Liver (tissue), 7 donors: ENCODE measurements at regions not wholly inside any gene's neighbourhood (a gene's known extent, or its start where the extent isn't known, plus 50 kb on each side); places are given as distances from the start of the nearest gene placed in this dataset.

Experiments
- DNase-seq: peaks from one replicate; pipeline ENCODE4 v3.0.0-alpha.2; 2017; ENCODE audit warnings: low spot score
- H3K27ac ChIP-seq, 2 donors: one replicate each; pipeline ENCODE4 v1.7.0; 2013; ENCODE audit warnings: inconsistent platforms in 2 of 2, low read length in 2 of 2, control low read depth in 1 of 2, low read depth in 1 of 2, mild to moderate bottlenecking in 1 of 2
- H3K27me3 ChIP-seq, 4 donors: one replicate each; pipeline versions ENCODE4 v1.6.1 to v1.7.0; 2013; ENCODE audit warnings: low read length in 3 of 4, inconsistent platforms in 1 of 4, mild to moderate bottlenecking in 1 of 4, moderate library complexity in 1 of 4; ENCODE audit not compliant: control insufficient read depth in 4 of 4, insufficient read depth in 4 of 4
- H3K36me3 ChIP-seq, 4 donors: one replicate each; pipeline versions ENCODE4 v1.6.1 to v1.7.0; 2013; ENCODE audit warnings: low read length in 3 of 4, mild to moderate bottlenecking in 3 of 4, low read depth in 1 of 4, moderate library complexity in 1 of 4; ENCODE audit not compliant: control insufficient read depth in 4 of 4, insufficient read depth in 3 of 4
- H3K4me1 ChIP-seq, 4 donors: one replicate each; pipeline versions ENCODE4 v1.6.1 to v1.7.0; 2013; ENCODE audit warnings: low read length in 3 of 4, mild to moderate bottlenecking in 3 of 4, moderate library complexity in 1 of 4; ENCODE audit not compliant: control insufficient read depth in 4 of 4, insufficient read depth in 4 of 4
- H3K4me3 ChIP-seq, 3 donors: one replicate each; pipeline versions ENCODE4 v1.6.1 to v1.7.0; 2013; ENCODE audit warnings: low read length in 3 of 3, control low read depth in 1 of 3, low read depth in 1 of 3, mild to moderate bottlenecking in 1 of 3
- H3K9ac ChIP-seq, 2 donors: one replicate each; pipeline ENCODE4 v1.7.0; 2013; ENCODE audit warnings: low read length in 2 of 2, mild to moderate bottlenecking in 2 of 2, moderate library complexity in 2 of 2, control low read depth in 1 of 2, low read depth in 1 of 2
- H3K9me3 ChIP-seq, 4 donors: one replicate each; pipeline versions ENCODE4 v1.6.1 to v1.7.0; 2013; ENCODE audit warnings: low read length in 3 of 4; ENCODE audit not compliant: control insufficient read depth in 4 of 4
- EGR1 ChIP-seq, 2 donors: IDR thresholded peaks; 2 replicates each; pipeline ENCODE4 v1.6.1; 2016 to 2018; ENCODE audit warnings: antibody characterized with exemption in 2 of 2, low read depth in 2 of 2
- FOXA1 ChIP-seq: IDR thresholded peaks from 2 replicates; pipeline ENCODE4 v1.6.1; 2016; ENCODE audit warnings: antibody characterized with exemption
- FOXA2 ChIP-seq: IDR thresholded peaks from 2 replicates; pipeline ENCODE4 v1.6.1; 2016; ENCODE audit warnings: antibody characterized with exemption
- GABPA ChIP-seq, 2 donors: IDR thresholded peaks in 1 of 2; conservative IDR thresholded peaks in 1 of 2; 2 replicates each; pipeline ENCODE4 v1.6.1; 2016; ENCODE audit warnings: antibody characterized with exemption in 2 of 2, mild to moderate bottlenecking in 1 of 2, moderate library complexity in 1 of 2
- HNF4A ChIP-seq, 2 donors: conservative IDR thresholded peaks; 2 replicates each; pipeline ENCODE4 v1.6.1; 2016; ENCODE audit warnings: antibody characterized with exemption in 2 of 2, mild to moderate bottlenecking in 2 of 2
- HNF4G ChIP-seq: IDR thresholded peaks from 2 replicates; pipeline ENCODE4 v1.6.1; 2016; ENCODE audit warnings: antibody characterized with exemption
- JUND ChIP-seq, 2 donors: IDR thresholded peaks; 2 replicates each; pipeline ENCODE4 v1.6.1; 2016; ENCODE audit warnings: antibody characterized with exemption in 2 of 2
- NR2F2 ChIP-seq: IDR thresholded peaks from 2 replicates; pipeline ENCODE4 v1.6.1; 2016; ENCODE audit warnings: antibody characterized with exemption
- RAD21 ChIP-seq, 2 donors: IDR thresholded peaks; 2 replicates each; pipeline ENCODE4 v1.6.1; 2016; ENCODE audit warnings: antibody characterized with exemption in 2 of 2, mild to moderate bottlenecking in 2 of 2
- RXRA ChIP-seq, 2 donors: IDR thresholded peaks; 2 replicates each; pipeline ENCODE4 v1.6.1; 2017 to 2018; ENCODE audit warnings: antibody characterized with exemption in 2 of 2, mild to moderate bottlenecking in 1 of 2
- SP1 ChIP-seq: IDR thresholded peaks from 2 replicates; pipeline ENCODE4 v1.6.1; 2018; ENCODE audit warnings: antibody characterized with exemption, mild to moderate bottlenecking
- TAF1 ChIP-seq: conservative IDR thresholded peaks from 2 replicates; pipeline ENCODE4 v1.6.1; 2016; ENCODE audit warnings: antibody characterized with exemption, mild to moderate bottlenecking
- YY1 ChIP-seq: IDR thresholded peaks from 2 replicates; pipeline ENCODE4 v1.6.1; 2016; ENCODE audit warnings: antibody characterized with exemption, mild to moderate bottlenecking
- WGBS: extraction: QIAGEN DNeasy Blood & Tissue Kit; methylation state at CpG from one replicate; pipeline ENCODE4 v1.1.7; 2013; 5-methylcytosine and 5-hydroxymethylcytosine counted together
- TF ChIP-seq, protein P1 (sequence below): IDR thresholded peaks from 2 replicates; pipeline ENCODE4 v1.6.1; 2016; ENCODE audit warnings: antibody characterized with exemption
- TF ChIP-seq, protein P2 (sequence below): IDR thresholded peaks from 2 replicates; pipeline ENCODE4 v1.6.1; 2016; ENCODE audit warnings: antibody characterized with exemption
- TF ChIP-seq, protein P3 (sequence below): IDR thresholded peaks from 2 replicates; pipeline ENCODE4 v1.6.1; 2016; ENCODE audit warnings: antibody characterized with exemption, mild to moderate bottlenecking
- TF ChIP-seq, protein P4 (sequence below): IDR thresholded peaks from 2 replicates; pipeline ENCODE4 v1.6.1; 2016; ENCODE audit warnings: antibody characterized with exemption
- donor health status: healthy.
- donor health status: healthy.
- donor health status: healthy.
- donor health status: healthy.

DNA sequence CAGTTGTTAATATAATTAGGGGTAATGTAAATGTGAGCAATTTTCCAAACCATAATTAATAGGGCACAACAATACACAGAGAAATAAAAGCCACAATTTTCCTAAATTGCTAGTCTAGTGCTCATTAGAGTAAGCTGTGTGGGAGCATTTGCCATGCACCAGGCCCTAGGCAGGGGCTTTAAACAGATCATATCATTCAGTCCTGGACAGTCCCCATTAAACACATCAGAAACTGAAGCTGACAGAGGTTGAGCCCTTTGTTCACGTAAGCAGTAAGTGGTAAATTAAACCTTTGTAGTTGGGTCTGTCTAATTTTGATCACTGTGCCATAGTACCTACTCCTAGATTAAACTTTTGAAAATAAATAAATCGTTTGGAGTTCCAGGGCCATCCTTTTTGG is 931.1 kb downstream of the C6orf118 start:
- H3K9me3 ChIP-seq = no peaks in the 10 kb centered on the region
- H3K4me1 ChIP-seq = no peaks in the 10 kb centered on the region
- no peaks in the 10 kb centered on the region for H3K27me3 ChIP-seq
- H3K27ac ChIP-seq = no peak overlapping the region
- WGBS = 51% methylated on average over 2 of the region's 2 CpGs
- no peak for TF ChIP-seq FOXA2
- TF ChIP-seq, protein P1, sequence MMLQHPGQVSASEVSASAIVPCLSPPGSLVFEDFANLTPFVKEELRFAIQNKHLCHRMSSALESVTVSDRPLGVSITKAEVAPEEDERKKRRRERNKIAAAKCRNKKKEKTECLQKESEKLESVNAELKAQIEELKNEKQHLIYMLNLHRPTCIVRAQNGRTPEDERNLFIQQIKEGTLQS = no peak
- TF ChIP-seq EGR1 (IDR thresholded peaks at IDR 0.05; ENCODE audit: low read depth in 2 of 2) = no peak
- TF ChIP-seq JUND (IDR thresholded peaks at IDR 0.05) = no peak
- no peak for TF ChIP-seq RAD21 (IDR thresholded peaks at IDR 0.05)
- TF ChIP-seq HNF4A (conservative IDR thresholded peaks at IDR 0.05) = no peak
- no peak for TF ChIP-seq NR2F2
- TF ChIP-seq, protein P2, sequence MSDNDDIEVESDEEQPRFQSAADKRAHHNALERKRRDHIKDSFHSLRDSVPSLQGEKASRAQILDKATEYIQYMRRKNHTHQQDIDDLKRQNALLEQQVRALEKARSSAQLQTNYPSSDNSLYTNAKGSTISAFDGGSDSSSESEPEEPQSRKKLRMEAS = no peak
- TF ChIP-seq FOXA1 = no peak
- no peak overlapping the region for H3K9ac ChIP-seq
- no peak for DNase-seq
- no peak overlapping the region for H3K4me3 ChIP-seq
- H3K36me3 ChIP-seq = no peaks in the 10 kb centered on the region

DNA sequence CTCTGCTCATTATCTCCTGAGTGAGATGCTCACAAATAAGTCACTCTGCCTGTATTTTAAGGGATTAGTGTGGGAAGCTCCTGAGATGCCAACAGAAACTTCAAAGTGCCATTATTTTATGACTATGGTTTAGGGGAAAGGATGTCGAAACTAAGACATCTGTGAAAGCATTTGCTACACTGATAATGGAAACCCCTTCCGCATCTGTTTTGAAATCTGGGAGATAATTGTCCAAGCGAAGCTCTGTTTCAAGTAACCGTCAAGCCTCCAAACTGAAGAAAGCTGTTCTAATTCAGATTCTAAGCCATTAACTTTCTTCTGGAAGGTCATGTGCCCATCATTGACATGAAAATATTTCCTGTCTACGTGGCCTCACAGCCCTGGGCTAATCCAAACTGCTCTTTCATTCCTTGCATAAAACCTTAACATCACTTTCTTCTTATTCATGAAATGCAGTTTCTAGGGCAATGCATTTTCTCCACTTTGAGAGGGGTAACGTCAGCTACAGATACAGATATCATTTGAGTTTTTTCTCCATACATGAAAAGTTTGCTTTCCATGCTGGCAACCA is 932.0 kb downstream of the C6orf118 start:
- Histone ChIP-seq H3K4me1 (no peaks in the 10 kb centered on the region), H3K27me3 (no peaks in the 10 kb centered on the region), H3K9ac (no peak overlapping the region), H3K36me3 (no peaks in the 10 kb centered on the region), H3K4me3 (no peak overlapping the region), H3K27ac (no peak overlapping the region), H3K9me3 (no peaks in the 10 kb centered on the region)
- TF ChIP-seq YY1 (no peak), FOXA1 (no peak), JUND (IDR thresholded peaks at IDR 0.05) (no peak), RXRA (IDR thresholded peaks at IDR 0.05) (no peak), EGR1 (IDR thresholded peaks at IDR 0.05; ENCODE audit: low read depth in 2 of 2) (no peak), HNF4G (no peak), TAF1 (no peak), GABPA (IDR thresholded peaks at IDR 0.05 in 1 of 2, conservative IDR thresholded peaks at IDR 0.05 in 1 of 2) (no peak), SP1 (no peak)
- TF ChIP-seq, protein P3, sequence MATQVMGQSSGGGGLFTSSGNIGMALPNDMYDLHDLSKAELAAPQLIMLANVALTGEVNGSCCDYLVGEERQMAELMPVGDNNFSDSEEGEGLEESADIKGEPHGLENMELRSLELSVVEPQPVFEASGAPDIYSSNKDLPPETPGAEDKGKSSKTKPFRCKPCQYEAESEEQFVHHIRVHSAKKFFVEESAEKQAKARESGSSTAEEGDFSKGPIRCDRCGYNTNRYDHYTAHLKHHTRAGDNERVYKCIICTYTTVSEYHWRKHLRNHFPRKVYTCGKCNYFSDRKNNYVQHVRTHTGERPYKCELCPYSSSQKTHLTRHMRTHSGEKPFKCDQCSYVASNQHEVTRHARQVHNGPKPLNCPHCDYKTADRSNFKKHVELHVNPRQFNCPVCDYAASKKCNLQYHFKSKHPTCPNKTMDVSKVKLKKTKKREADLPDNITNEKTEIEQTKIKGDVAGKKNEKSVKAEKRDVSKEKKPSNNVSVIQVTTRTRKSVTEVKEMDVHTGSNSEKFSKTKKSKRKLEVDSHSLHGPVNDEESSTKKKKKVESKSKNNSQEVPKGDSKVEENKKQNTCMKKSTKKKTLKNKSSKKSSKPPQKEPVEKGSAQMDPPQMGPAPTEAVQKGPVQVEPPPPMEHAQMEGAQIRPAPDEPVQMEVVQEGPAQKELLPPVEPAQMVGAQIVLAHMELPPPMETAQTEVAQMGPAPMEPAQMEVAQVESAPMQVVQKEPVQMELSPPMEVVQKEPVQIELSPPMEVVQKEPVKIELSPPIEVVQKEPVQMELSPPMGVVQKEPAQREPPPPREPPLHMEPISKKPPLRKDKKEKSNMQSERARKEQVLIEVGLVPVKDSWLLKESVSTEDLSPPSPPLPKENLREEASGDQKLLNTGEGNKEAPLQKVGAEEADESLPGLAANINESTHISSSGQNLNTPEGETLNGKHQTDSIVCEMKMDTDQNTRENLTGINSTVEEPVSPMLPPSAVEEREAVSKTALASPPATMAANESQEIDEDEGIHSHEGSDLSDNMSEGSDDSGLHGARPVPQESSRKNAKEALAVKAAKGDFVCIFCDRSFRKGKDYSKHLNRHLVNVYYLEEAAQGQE = no peak
- TF ChIP-seq, protein P1 = no peak
- 70% methylated on average over 6 of the region's 6 CpGs for WGBS
- no peak for DNase-seq

DNA sequence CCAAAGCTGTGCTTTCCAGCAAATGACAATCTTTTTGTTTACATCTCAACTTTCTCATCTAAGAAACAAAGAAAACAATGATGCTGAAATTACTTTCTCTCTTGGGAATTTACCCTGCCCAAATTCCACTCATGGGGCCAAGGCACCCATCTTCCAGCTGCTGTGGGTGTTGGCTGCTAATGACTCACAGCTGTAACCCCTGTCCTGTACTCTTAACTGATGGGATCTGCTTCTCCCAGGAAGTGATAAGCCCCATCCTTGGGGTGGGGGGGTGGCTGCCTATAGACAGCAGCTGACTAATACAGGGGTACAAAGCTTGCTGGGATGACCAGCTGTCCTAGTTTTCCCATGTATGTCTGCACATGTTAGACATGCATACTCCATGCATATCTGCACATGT is 938.6 kb downstream of the C6orf118 start:
- H3K27ac ChIP-seq = no peak overlapping the region
- no peaks in the 10 kb centered on the region for H3K4me1 ChIP-seq
- H3K36me3 ChIP-seq = no peaks in the 10 kb centered on the region
- no peak overlapping the region for H3K4me3 ChIP-seq
- DNase-seq = no peak
- H3K27me3 ChIP-seq = no peaks in the 10 kb centered on the region
- no peak for TF ChIP-seq FOXA2
- TF ChIP-seq, protein P4, sequence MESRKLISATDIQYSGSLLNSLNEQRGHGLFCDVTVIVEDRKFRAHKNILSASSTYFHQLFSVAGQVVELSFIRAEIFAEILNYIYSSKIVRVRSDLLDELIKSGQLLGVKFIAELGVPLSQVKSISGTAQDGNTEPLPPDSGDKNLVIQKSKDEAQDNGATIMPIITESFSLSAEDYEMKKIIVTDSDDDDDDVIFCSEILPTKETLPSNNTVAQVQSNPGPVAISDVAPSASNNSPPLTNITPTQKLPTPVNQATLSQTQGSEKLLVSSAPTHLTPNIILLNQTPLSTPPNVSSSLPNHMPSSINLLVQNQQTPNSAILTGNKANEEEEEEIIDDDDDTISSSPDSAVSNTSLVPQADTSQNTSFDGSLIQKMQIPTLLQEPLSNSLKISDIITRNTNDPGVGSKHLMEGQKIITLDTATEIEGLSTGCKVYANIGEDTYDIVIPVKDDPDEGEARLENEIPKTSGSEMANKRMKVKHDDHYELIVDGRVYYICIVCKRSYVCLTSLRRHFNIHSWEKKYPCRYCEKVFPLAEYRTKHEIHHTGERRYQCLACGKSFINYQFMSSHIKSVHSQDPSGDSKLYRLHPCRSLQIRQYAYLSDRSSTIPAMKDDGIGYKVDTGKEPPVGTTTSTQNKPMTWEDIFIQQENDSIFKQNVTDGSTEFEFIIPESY = no peak
- TF ChIP-seq, protein P3 = no peak
- no peak for TF ChIP-seq NR2F2
- no peak for TF ChIP-seq HNF4G
- H3K9me3 ChIP-seq = no peaks in the 10 kb centered on the region
- H3K9ac ChIP-seq = no peak overlapping the region
